Upper lobe of right lung (tissue), 1 donor: ENCODE measurements at regions not wholly inside any gene's neighbourhood (a gene's known extent, or its start where the extent isn't known, plus 50 kb on each side); places are given as distances from the start of the nearest gene placed in this dataset.
A peak's percentile ranks its signal among the peaks of the same experiment; 100 is the strongest.

Experiments used
- ATAC-seq: fragments of 200-7000 bp; cut with Tn5 transposase; one replicate; pipeline ENCODE4 v1.9.1; 2020; ENCODE audit warnings: mild to moderate bottlenecking, moderate library complexity
- DNase-seq: peaks from one replicate; pipeline ENCODE4 v3.0.0-alpha.2; 2020
- H3K27ac ChIP-seq: fragments of 200-600 bp; one replicate; pipeline ENCODE4 v1.8.0; 2022
- H3K27me3 ChIP-seq: fragments of 200-600 bp; one replicate; pipeline ENCODE4 v1.8.0; 2022; ENCODE audit warnings: mild to moderate bottlenecking
- H3K36me3 ChIP-seq: fragments of 200-600 bp; one replicate; pipeline ENCODE4 v1.8.0; 2022
- H3K4me1 ChIP-seq: fragments of 200-600 bp; one replicate; pipeline ENCODE4 v1.8.0; 2022
- H3K4me3 ChIP-seq: fragments of 200-600 bp; one replicate; pipeline ENCODE4 v1.8.0; 2022; ENCODE audit warnings: mild to moderate bottlenecking
- H3K9me3 ChIP-seq: fragments of 200-600 bp; one replicate; pipeline ENCODE4 v1.8.0; 2022
- intact Hi-C: fragments of 100-400 bp; cut with DNase I; formaldehyde crosslinking; loops from one replicate; pipeline ENCODE4 v1.11.0; 2022
- TF ChIP-seq, protein P1 (sequence below): fragments of 200-600 bp; IDR thresholded peaks from one replicate; pipeline ENCODE4 v1.8.0; 2022; ENCODE audit warnings: antibody characterized with exemption
- donor health status: DM: no; HTN: yes; CAD: no; lungs with severe emphysema.

DNA sequence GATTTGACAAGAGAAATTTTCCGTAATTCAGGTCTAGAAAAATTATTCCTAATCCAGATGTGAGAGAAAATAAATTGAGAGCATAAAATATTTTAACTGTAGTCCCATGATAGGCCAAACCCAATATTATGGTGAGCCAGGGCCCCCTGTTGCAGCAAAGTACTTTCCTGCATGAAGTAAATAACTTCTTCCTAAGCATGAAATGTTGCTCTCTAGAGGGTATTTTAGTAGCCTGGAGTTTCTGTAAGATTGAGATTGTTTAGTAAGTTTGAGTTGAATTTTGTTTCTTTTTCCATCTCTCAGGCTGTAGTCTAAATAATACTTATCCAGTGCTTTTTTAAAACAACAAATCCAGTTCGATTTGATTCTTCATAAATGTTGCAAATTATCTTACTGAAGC is 317.5 kb upstream of the MPDZ start:
- DNase-seq (no peak), ATAC-seq (no peak)
- TF ChIP-seq, protein P1, sequence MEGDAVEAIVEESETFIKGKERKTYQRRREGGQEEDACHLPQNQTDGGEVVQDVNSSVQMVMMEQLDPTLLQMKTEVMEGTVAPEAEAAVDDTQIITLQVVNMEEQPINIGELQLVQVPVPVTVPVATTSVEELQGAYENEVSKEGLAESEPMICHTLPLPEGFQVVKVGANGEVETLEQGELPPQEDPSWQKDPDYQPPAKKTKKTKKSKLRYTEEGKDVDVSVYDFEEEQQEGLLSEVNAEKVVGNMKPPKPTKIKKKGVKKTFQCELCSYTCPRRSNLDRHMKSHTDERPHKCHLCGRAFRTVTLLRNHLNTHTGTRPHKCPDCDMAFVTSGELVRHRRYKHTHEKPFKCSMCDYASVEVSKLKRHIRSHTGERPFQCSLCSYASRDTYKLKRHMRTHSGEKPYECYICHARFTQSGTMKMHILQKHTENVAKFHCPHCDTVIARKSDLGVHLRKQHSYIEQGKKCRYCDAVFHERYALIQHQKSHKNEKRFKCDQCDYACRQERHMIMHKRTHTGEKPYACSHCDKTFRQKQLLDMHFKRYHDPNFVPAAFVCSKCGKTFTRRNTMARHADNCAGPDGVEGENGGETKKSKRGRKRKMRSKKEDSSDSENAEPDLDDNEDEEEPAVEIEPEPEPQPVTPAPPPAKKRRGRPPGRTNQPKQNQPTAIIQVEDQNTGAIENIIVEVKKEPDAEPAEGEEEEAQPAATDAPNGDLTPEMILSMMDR, result no peak
- Histone ChIP-seq H3K27ac (no peak overlapping the region), H3K4me3 (no peak overlapping the region), H3K9me3 (no peaks in the 10 kb centered on the region), H3K4me1 (no peaks in the 10 kb centered on the region), H3K27me3 (no peaks in the 10 kb centered on the region), H3K36me3 (no peaks in the 10 kb centered on the region)
- intact Hi-C loops, result no loop called here

- no peaks in the 10 kb centered on the region for H3K27me3 ChIP-seq
- no peaks in the 10 kb centered on the region for H3K36me3 ChIP-seq
- H3K4me1 ChIP-seq, result no peaks in the 10 kb centered on the region
- H3K9me3 ChIP-seq, result no peaks in the 10 kb centered on the region
- intact Hi-C loops, result no loop called here
- ATAC-seq, result no peak
- H3K27ac ChIP-seq, result no peak overlapping the region
- no peak for DNase-seq
- H3K4me3 ChIP-seq, result no peak overlapping the region
- TF ChIP-seq, protein P1, result no peak
These were observed 317.0 kb upstream of the MPDZ start for GRCh38 chr9:13596383-13596970.

DNA sequence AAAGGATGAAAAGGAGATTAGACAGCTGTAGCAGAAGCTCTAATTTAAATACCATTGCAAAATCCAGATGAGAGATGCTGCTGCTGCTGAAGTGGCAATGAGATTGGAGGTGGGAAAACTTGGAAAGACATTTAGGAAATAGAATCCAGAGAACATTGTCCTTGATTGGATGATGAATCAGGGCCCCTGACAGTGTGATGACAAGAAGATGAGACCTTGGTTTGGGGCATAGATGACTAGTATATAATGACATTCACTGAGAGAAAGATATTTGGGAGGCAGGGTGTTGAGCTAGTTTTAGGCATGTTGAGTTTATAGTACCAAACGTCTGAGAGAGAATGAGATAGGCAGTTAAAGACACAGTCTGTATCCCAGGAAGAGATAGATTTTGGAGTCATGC is 311.5 kb upstream of the MPDZ start:
- H3K4me1 ChIP-seq, result peaks cover 4% of the 10 kb centered on the region
- TF ChIP-seq, protein P1, result no peak
- no peak overlapping the region for H3K27ac ChIP-seq
- DNase-seq (no peak), ATAC-seq (no peak)
- no peak overlapping the region for H3K4me3 ChIP-seq
- H3K27me3 ChIP-seq, result no peaks in the 10 kb centered on the region
- H3K9me3 ChIP-seq, result no peaks in the 10 kb centered on the region
- intact Hi-C loops, result no loop called here
- no peaks in the 10 kb centered on the region for H3K36me3 ChIP-seq

GRCh38 chr9:13589034-13589737 is 309.7 kb upstream of the MPDZ start:
- DNase-seq (no peak), ATAC-seq (no peak)
- intact Hi-C loops, result no loop called here
- TF ChIP-seq, protein P1, result no peak
- H3K4me3 ChIP-seq, result no peak overlapping the region
- H3K9me3 ChIP-seq, result no peaks in the 10 kb centered on the region
- peaks cover 4% of the 10 kb centered on the region for H3K4me1 ChIP-seq
- H3K27me3 ChIP-seq, result no peaks in the 10 kb centered on the region
- no peak overlapping the region for H3K27ac ChIP-seq
- no peaks in the 10 kb centered on the region for H3K36me3 ChIP-seq

DNA sequence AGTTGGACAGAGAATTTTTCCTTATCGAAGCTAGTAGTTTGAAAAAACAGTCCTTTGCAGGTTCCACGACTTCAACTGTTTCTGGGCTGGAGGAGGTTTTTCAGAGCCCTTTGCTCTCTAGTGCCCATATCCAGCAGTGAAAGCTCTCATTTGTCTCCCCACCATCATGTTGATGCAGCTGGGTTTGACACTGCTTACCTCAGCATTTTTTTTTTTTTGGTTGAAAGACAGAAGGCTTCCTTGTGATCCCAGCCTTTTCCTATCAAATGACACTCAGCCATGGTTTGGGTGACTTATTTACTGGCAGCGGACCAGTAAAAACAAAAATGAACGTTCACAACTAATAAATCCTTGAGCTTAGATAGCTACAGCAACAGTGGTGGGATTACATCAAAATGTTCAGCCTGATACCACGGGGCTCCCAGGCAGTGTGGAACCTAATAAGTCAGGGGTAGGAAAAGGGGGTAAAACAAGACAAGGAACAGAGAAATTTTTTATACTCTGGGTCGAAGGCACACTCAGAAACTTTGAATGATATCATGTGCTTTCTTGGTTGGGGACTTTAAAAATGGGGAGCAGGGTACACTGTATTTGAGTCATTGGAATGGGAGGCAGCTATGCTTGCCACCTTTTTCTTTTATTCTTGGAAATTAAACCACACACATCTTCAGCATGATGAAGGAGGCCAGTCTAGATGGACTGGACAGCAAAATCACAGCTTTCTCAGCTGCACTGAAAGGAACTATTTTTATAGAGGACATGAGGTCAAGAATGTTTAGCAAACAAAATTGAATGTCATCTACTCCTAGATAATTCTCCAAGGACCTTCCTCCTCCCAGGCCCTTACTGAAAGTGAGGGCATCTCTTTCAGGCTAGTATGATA is 308.9 kb upstream of the MPDZ start:
- Histone ChIP-seq H3K4me3 (no peak overlapping the region), H3K4me1 (peaks cover 4% of the 10 kb centered on the region), H3K9me3 (no peaks in the 10 kb centered on the region), H3K27ac (no peak overlapping the region), H3K27me3 (no peaks in the 10 kb centered on the region), H3K36me3 (no peaks in the 10 kb centered on the region)
- TF ChIP-seq, protein P1, result no peak
- DNase-seq (no peak), ATAC-seq (peak; percentile 30)
- intact Hi-C loops, result no loop called here
